SH-SY5Y (cell line): ENCODE measurements at regions not wholly inside any gene's neighbourhood (a gene's known extent, or its start where the extent isn't known, plus 50 kb on each side); places are given as distances from the start of the nearest gene placed in this dataset.

Experiments used
- GATA2 ChIP-seq: IDR thresholded peaks from 2 replicates; pipeline ENCODE4 v1.6.1; 2011; ENCODE audit warnings: mild to moderate bottlenecking, low read depth, low read length
- GATA3 ChIP-seq: IDR thresholded peaks from 2 replicates; pipeline ENCODE4 v1.6.1; 2011; ENCODE audit warnings: low read depth, mild to moderate bottlenecking, low read length, moderate library complexity

GRCh38 chr18:78816916-78817315 lies 162.7 kb upstream of the SALL3 start:
- TF ChIP-seq GATA2 (no peak), GATA3 (no peak)
